ENCODE measurements at regions not wholly inside any gene's neighbourhood (a gene's known extent, or its start where the extent isn't known, plus 50 kb on each side); places are given as distances from the start of the nearest gene placed in this dataset.

- TF ChIP-seq CTCF (conservative IDR thresholded peaks at IDR 0.05; ENCODE audit: low read depth in 2 of 2) (no peak), POLR2AphosphoS5 (IDR thresholded peaks at IDR 0.05; ENCODE audit: low read depth) (no peak), STAT1 (IDR thresholded peaks at IDR 0.05; ENCODE audit: unreplicated experiment) (no peak), REST (IDR thresholded peaks at IDR 0.05; ENCODE audit: unreplicated experiment) (no peak), EZH2 (IDR thresholded peaks at IDR 0.05; ENCODE audit: low read depth, unreplicated experiment) (no peak), EZH2phosphoT487 (IDR thresholded peaks at IDR 0.05; ENCODE audit: unreplicated experiment) (no peak), NANOG (IDR thresholded peaks at IDR 0.05; ENCODE audit: borderline replicate concordance) (no peak), CREB1 (CRISPR knock-in tag; IDR thresholded peaks at IDR 0.05; ENCODE audit: low read depth) (no peak), ETS1 (IDR thresholded peaks at IDR 0.05) (no peak)
These were observed 115.2 kb upstream of the PPP1R9A start for GRCh38 chr7:94792241-94792640.
